ENCODE measurements at regions not wholly inside any gene's neighbourhood (a gene's known extent, or its start where the extent isn't known, plus 50 kb on each side); places are given as distances from the start of the nearest gene placed in this dataset.
"Not testable (repeated sequence)": the region's sequence is repeated elsewhere in the genome, so short reads cannot be mapped to it uniquely, and the experiment has no call there.

DNA sequence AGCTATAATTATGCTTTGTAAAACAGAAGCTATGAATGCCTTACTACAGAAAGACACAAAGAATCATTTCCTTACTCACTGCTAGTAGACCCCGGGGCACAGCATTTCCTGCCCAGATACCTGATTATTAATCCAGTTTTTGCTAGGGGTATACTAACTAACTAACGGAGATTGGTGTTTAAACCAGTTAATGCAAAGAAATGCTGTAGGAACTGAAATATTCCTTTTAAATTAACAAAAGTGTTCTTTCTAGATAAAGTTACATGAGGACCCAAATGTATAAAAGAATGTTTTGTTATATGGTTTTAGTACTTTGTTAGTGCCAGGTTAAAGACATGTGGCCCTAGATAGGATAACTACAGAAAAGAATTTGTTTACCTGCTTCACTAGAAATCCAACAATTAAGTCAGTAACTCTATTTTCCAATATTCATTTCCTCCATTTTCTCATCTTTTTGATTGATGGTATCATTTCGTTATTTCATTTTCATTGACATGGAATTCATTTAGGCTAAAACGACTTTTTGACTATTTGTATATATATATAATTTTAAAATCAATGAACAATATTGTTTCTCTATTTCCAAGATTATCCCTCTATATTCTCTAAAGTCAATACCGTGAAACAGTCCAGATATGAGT is 169.0 kb downstream of the USP22 start:
- TF ChIP-seq, protein P1, sequence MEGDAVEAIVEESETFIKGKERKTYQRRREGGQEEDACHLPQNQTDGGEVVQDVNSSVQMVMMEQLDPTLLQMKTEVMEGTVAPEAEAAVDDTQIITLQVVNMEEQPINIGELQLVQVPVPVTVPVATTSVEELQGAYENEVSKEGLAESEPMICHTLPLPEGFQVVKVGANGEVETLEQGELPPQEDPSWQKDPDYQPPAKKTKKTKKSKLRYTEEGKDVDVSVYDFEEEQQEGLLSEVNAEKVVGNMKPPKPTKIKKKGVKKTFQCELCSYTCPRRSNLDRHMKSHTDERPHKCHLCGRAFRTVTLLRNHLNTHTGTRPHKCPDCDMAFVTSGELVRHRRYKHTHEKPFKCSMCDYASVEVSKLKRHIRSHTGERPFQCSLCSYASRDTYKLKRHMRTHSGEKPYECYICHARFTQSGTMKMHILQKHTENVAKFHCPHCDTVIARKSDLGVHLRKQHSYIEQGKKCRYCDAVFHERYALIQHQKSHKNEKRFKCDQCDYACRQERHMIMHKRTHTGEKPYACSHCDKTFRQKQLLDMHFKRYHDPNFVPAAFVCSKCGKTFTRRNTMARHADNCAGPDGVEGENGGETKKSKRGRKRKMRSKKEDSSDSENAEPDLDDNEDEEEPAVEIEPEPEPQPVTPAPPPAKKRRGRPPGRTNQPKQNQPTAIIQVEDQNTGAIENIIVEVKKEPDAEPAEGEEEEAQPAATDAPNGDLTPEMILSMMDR (IDR thresholded peaks at IDR 0.05), result not testable (repeated sequence)
- TF ChIP-seq POLR2A (IDR thresholded peaks at IDR 0.05; ENCODE audit: low read depth), result not testable (repeated sequence)

Measured in esophagus muscularis mucosa (tissue), 3 donors.